GM12878 (cell line): ENCODE measurements at regions not wholly inside any gene's neighbourhood (a gene's known extent, or its start where the extent isn't known, plus 50 kb on each side); places are given as distances from the start of the nearest gene placed in this dataset.

Experiments used
- ATAC-seq: fragments of 200-7000 bp; cut with Tn5 transposase; 3 replicates; pipeline ENCODE4 v1.9.1; 2020; ENCODE audit warnings: mild to moderate bottlenecking, moderate library complexity
- BruUV-seq: library from RNA; stranded (reverse); fragments of 400-500 nt; replicated peaks from 2 replicates; lab custom pipeline; 2021; lab: Mats Ljungman, UMichigan
- CTCF ChIA-PET: fragments of 300-600 bp; sonication (Branson Sonifier 250); formaldehyde crosslinking; extraction: SDS; loops from one replicate; lab custom pipeline; 2021; ENCODE audit warnings: inconsistent platforms; lab: Yijun Ruan, JAX
- POLR2A ChIA-PET: fragments of 350-600 bp; formaldehyde crosslinking; extraction: SDS; loops from one replicate; lab custom pipeline; 2021; ENCODE audit warnings: inconsistent platforms; lab: Charles Lee
- RAD21 ChIA-PET: fragments of 300-600 bp; sonication (Branson Sonifier 250); formaldehyde crosslinking; loops from one replicate; lab custom pipeline; 2023; ENCODE audit warnings: antibody characterized with exemption; ENCODE audit not compliant: unreplicated experiment; lab: Charles Lee
- SMC1A ChIA-PET: fragments of 300-600 bp; sonication (Branson Sonifier 250); formaldehyde crosslinking; loops from one replicate; lab custom pipeline; 2023; ENCODE audit not compliant: unreplicated experiment, uncharacterized antibody; lab: Charles Lee
- DNase-seq: peaks from one replicate; pipeline ENCODE4 v3.0.0-alpha.2; 2011; ENCODE audit warnings: low read depth, low spot score
- FAIRE-seq: peaks from 3 replicates; lab custom pipeline; 2011; peaks lifted over from hg19 to GRCh38; lab: Jason Lieb, UNC
- H2AFZ ChIP-seq: 2 replicates; pipeline ENCODE4 v1.6.0; 2011; ENCODE audit warnings: low read depth, low read length, control low read depth; ENCODE audit not compliant: control insufficient read depth
- H3K27ac ChIP-seq: 2 replicates; pipeline ENCODE4 v1.5.1; 2011; ENCODE audit warnings: control low read depth; ENCODE audit not compliant: control insufficient read depth, insufficient read depth
- H3K27me3 ChIP-seq, 2 experiments: replicated peaks in 1 of 2; 2 replicates each; pipeline versions ENCODE4 v1.6.0 to v1.6.1; 2011; ENCODE audit warnings: low read length in 1 of 2; ENCODE audit not compliant: control insufficient read depth in 2 of 2, insufficient read depth in 2 of 2
- H3K36me3 ChIP-seq, 2 experiments: 2 replicates each; pipeline ENCODE4 v1.5.1; 2011; ENCODE audit warnings: low read length in 1 of 2; ENCODE audit not compliant: control insufficient read depth in 2 of 2, insufficient read depth in 2 of 2
- H3K4me1 ChIP-seq: 2 replicates; pipeline ENCODE4 v1.6.1; 2011; ENCODE audit warnings: mild to moderate bottlenecking, low read length, moderate library complexity, mixed read lengths; ENCODE audit not compliant: control insufficient read depth, insufficient read depth
- H3K4me2 ChIP-seq: 2 replicates; pipeline ENCODE4 v1.6.0; 2011; ENCODE audit warnings: control low read depth; ENCODE audit not compliant: control insufficient read depth, insufficient read depth
- H3K4me3 ChIP-seq: fragments of 200-600 bp; sonication (generic); 2 replicates; pipeline ENCODE4 v1.5.1; 2016
- H3K79me2 ChIP-seq: 2 replicates; pipeline ENCODE4 v1.6.0; 2011; ENCODE audit warnings: low read length; ENCODE audit not compliant: control insufficient read depth, insufficient read depth
- H3K9ac ChIP-seq: 2 replicates; pipeline ENCODE4 v1.8.0; 2011; ENCODE audit warnings: low read length, control low read depth, mixed read lengths; ENCODE audit not compliant: control insufficient read depth, insufficient read depth
- H3K9me3 ChIP-seq: replicated peaks from 3 replicates; pipeline ENCODE4 v1.5.1; 2011; ENCODE audit warnings: mild to moderate bottlenecking, low read length; ENCODE audit not compliant: control insufficient read depth, insufficient read depth
- H4K20me1 ChIP-seq: 2 replicates; pipeline ENCODE4 v1.6.0; 2011; ENCODE audit not compliant: control insufficient read depth, insufficient read depth
- BCLAF1 ChIP-seq: fragments of 450-650 bp; IDR thresholded peaks from 2 replicates; pipeline ENCODE4 v1.6.1; 2017; ENCODE audit warnings: antibody characterized with exemption, mild to moderate bottlenecking, moderate library complexity
- CREB1 ChIP-seq: IDR thresholded peaks from 2 replicates; pipeline ENCODE4 v1.6.1; 2012; ENCODE audit warnings: low read depth, mild to moderate bottlenecking, inconsistent platforms
- FOXM1 ChIP-seq: IDR thresholded peaks from 2 replicates; pipeline ENCODE4 v1.6.1; 2012; ENCODE audit warnings: low read depth, mild to moderate bottlenecking, inconsistent platforms, low read length, moderate library complexity
- HDAC2 ChIP-seq: fragments of 200-600 bp; sonication (generic); IDR thresholded peaks from 2 replicates; pipeline ENCODE4 v1.6.1; 2017
- HSF1 ChIP-seq: fragments of 150-350 bp; IDR thresholded peaks from 2 replicates; pipeline ENCODE4 v1.6.1; 2014; ENCODE audit warnings: mild to moderate bottlenecking, low read depth, low read length
- NFIC ChIP-seq: IDR thresholded peaks from 2 replicates; pipeline ENCODE4 v1.6.1; 2012; ENCODE audit warnings: low read depth, mild to moderate bottlenecking, inconsistent platforms, low read length, moderate library complexity
- NRF1 ChIP-seq: conservative IDR thresholded peaks from 2 replicates; pipeline ENCODE4 v1.6.1; 2011; ENCODE audit warnings: mild to moderate bottlenecking, low read depth, low read length, improper control_type of control experiment
- PBX3 ChIP-seq: IDR thresholded peaks from 2 replicates; pipeline ENCODE4 v1.6.1; 2011; ENCODE audit warnings: mild to moderate bottlenecking, low read depth, low read length, moderate library complexity; ENCODE audit not compliant: insufficient replicate concordance
- POU2F2 ChIP-seq: IDR thresholded peaks from 3 replicates; pipeline ENCODE4 v1.6.1; 2011; ENCODE audit warnings: low read depth, mild to moderate bottlenecking, low read length, borderline replicate concordance
- PRDM15 ChIP-seq: fragments of 450-650 bp; formaldehyde crosslinking; IDR thresholded peaks from 2 replicates; pipeline ENCODE4 v1.4.0; 2020; ENCODE audit warnings: mild to moderate bottlenecking, moderate library complexity
- RB1 ChIP-seq: fragments of 450-650 bp; formaldehyde crosslinking; IDR thresholded peaks from 2 replicates; pipeline ENCODE4 v1.6.1; 2017; ENCODE audit warnings: mild to moderate bottlenecking, borderline replicate concordance
- SPI1 ChIP-seq: IDR thresholded peaks from 2 replicates; pipeline ENCODE4 v1.6.1; 2011; ENCODE audit warnings: low read depth, mild to moderate bottlenecking, low read length, moderate library complexity, borderline replicate concordance; ENCODE audit not compliant: insufficient read depth
- TARDBP ChIP-seq: IDR thresholded peaks from 2 replicates; pipeline ENCODE4 v1.6.1; 2016; ENCODE audit warnings: borderline replicate concordance
- TCF3 ChIP-seq: IDR thresholded peaks from 2 replicates; pipeline ENCODE4 v1.6.1; 2012; ENCODE audit warnings: low read depth, mild to moderate bottlenecking, low read length, borderline replicate concordance; ENCODE audit not compliant: insufficient read depth
- ZNF622 ChIP-seq: fragments of 450-650 bp; IDR thresholded peaks from 2 replicates; pipeline ENCODE4 v1.6.1; 2017; ENCODE audit warnings: mild to moderate bottlenecking, inconsistent platforms
- WGBS: methylation state at CpG from one replicate; pipeline ENCODE4 v1.1.6; 2016; ENCODE audit warnings: low lambda C conversion rate; ENCODE audit not compliant: insufficient replicate concordance, insufficient coverage; ENCODE audit errors: missing lambda C conversion rate; 5-methylcytosine and 5-hydroxymethylcytosine counted together
- in situ Hi-C: fragments of 300-500 bp; cut with MboI; formaldehyde crosslinking; loops from 9 replicates; pipeline ENCODE4 v1.14.3; 2018; ENCODE audit warnings: mixed read lengths
- intact Hi-C: fragments of 100-400 bp; cut with micrococcal nuclease; formaldehyde crosslinking; loops from one replicate; pipeline ENCODE4 v1.14.2; 2022; ENCODE audit not compliant: unreplicated experiment

- Histone ChIP-seq H3K27ac (no peak overlapping the region), H3K79me2 (no peaks in the 10 kb centered on the region), H3K9ac (no peak overlapping the region), H3K4me2 (no peak overlapping the region), H3K4me1 (no peaks in the 10 kb centered on the region), H3K27me3 (no peaks in the 10 kb centered on the region), H3K9me3 (no peaks in the 10 kb centered on the region), H2AFZ (no peak overlapping the region), H3K4me3 (no peak overlapping the region), H4K20me1 (no peaks in the 10 kb centered on the region; the same call in 1 of the 2 replicates), H3K36me3 (no peaks in the 10 kb centered on the region)
- 0% methylated on average over 1 of the region's 1 CpG for WGBS
- SMC1A ChIA-PET, result no interaction called here
- RAD21 ChIA-PET, result no interaction called here
- DNase-seq (no peak), ATAC-seq (no peak), FAIRE-seq (no peak)
- in situ Hi-C loops (no loop called here), intact Hi-C loops (no loop called here)
- BruUV-seq, result no TSS peak
- POLR2A ChIA-PET, result no interaction called here
- CTCF ChIA-PET, result no interaction called here
- no peak for TF ChIP-seq PBX3
- no peak for TF ChIP-seq NRF1
- no peak for TF ChIP-seq BCLAF1
- no peak for TF ChIP-seq PRDM15 (CRISPR knock-in tag)
- no peak for TF ChIP-seq SPI1
- no peak for TF ChIP-seq NFIC
- TF ChIP-seq HDAC2, result no peak
- no peak for TF ChIP-seq FOXM1
- TF ChIP-seq TARDBP, result no peak
- TF ChIP-seq HSF1, result no peak
- no peak for TF ChIP-seq ZNF622
- TF ChIP-seq RB1, result no peak
- TF ChIP-seq POU2F2, result no peak
- TF ChIP-seq CREB1, result no peak
- no peak for TF ChIP-seq TCF3
These were observed 274.4 kb upstream of the PCSK5 start for GRCh38 chr9:75616052-75616451.
